Erythroblast (primary cell): ENCODE measurements at regions not wholly inside any gene's neighbourhood (a gene's known extent, or its start where the extent isn't known, plus 50 kb on each side); places are given as distances from the start of the nearest gene placed in this dataset.
"Not testable (repeated sequence)": the region's sequence is repeated elsewhere in the genome, so short reads cannot be mapped to it uniquely, and the experiment has no call there.

Source experiments
- GATA1 ChIP-seq: IDR thresholded peaks from 2 replicates; pipeline ENCODE4 v1.6.1; 2011; ENCODE audit warnings: low read depth, mild to moderate bottlenecking, control low read depth, low read length, moderate library complexity
- POLR2A ChIP-seq: IDR thresholded peaks from 2 replicates; pipeline ENCODE4 v1.6.1; 2011; ENCODE audit warnings: mild to moderate bottlenecking, low read length

GRCh38 chr5:27439383-27439782, 401.0 kb upstream of the CDH9 start:
- TF ChIP-seq POLR2A, GATA1: not testable (repeated sequence)
